GM21515 (cell line): ENCODE measurements at regions not wholly inside any gene's neighbourhood (a gene's known extent, or its start where the extent isn't known, plus 50 kb on each side); places are given as distances from the start of the nearest gene placed in this dataset.
"Not testable (repeated sequence)": the region's sequence is repeated elsewhere in the genome, so short reads cannot be mapped to it uniquely, and the experiment has no call there.

Source experiments
- ATAC-seq: cut with Tn5 transposase; IDR thresholded peaks from one replicate; pipeline ENCODE4 v1.9.1; 2021; ENCODE audit not compliant: unreplicated experiment

- ATAC-seq, result no peak
Measured at GRCh38 chr2:103364177-103364576, 602.3 kb downstream of the TMEM182 start.

- ATAC-seq, result no peak
Measured at GRCh38 chr2:103365071-103365470, 603.2 kb downstream of the TMEM182 start.

DNA sequence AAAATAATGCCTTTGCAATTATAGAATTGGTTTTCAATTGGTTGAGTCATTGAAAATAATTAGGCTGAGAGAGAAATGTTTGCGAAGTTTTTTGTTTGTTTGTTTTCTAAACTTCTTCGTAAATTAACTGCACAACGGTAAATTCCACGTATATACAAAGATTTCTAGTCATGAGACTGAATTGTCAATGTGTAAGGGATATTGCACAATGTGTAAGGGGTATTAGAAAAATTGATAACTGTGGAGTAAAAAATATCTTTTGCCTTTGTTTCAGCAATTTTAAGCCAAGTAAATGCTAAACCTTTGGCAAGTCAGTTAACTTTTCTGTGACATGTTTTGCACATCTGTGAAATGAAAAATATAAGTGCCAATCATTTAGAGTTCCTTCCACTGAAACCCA is 606.0 kb downstream of the TMEM182 start:
- ATAC-seq, result no peak

GRCh38 chr2:103383541-103383940 is 621.7 kb downstream of the TMEM182 start:
- ATAC-seq, result no peak

- no peak for ATAC-seq
Measured at GRCh38 chr2:103386872-103387271, 625.0 kb downstream of the TMEM182 start.

DNA sequence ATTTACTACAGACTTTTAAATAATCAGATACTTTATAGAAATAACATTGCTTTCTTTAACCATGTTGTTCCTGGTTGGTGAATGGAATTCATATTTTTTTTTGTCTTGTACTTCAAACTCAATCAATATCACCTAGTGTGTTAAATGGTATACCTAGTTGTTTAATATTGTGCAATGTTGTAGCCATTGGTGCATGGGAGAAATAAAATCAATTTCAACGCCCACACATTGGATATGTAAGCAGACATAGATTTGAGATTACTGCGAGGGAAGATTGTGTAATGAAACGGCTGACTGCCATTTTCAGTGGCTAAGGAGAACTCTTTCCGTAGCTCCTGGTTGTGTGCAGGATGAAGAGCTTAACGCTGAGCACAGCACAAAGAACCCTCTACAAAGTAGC is 626.1 kb downstream of the TMEM182 start:
- no peak for ATAC-seq

DNA sequence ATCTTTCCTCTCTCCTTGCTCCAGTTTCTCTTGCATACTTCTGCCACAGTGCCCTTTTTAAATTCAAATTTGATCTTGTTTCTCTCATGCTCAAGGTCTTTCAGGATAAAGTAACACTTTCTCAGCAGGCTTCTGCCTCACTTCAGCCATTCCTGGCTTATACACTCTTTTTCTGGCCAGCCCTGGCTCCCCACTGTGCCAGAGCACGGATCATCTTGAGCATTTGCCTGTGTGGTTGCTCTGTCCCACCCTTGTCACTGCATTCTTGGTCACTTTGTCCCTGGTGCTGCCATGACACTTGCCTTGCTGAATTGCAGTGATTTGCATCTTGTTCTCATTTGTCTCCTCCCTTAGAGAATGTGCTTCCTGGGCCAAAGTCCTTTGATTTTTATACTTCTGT is 634.3 kb downstream of the TMEM182 start:
- ATAC-seq, result no peak

DNA sequence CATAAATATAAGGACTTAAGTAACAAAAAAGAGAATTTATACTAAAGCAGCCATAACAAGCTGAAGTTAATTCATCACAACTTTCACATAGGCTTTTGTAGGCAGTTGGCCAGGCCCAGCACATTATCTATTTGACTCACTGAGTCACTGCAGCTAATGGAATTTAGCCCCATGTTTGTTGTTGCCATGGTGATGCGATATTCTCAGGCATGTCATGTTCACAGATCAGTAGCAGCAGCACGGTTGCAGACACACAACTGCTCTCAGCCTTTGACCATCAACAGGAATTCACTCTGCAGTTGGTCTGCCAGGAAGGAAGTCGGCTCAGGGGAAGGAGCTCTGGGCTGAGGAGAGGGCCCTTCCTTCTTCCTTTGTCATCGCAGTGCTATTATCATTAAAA is 639.8 kb downstream of the TMEM182 start:
- ATAC-seq, result no peak

DNA sequence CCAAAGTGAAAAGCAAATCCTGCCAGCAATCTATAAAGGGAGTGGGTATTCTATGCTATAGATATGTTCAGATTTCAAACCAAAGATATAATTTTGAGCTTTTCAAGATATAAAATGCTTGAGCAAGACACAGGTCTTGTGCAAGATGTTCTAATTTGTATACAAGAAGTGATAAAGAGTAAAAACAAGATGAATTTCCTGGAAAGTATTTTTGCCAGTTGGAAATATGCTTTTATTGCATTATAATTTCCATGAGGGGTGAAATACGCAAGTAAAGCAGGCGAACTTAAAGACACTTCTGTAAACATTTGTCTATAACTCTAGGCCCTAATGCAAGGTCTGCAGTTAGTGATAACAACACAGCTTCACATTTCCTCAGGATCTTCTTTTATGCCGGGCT is 640.5 kb downstream of the TMEM182 start:
- no peak for ATAC-seq

GRCh38 chr2:103402944-103403343 is 641.1 kb downstream of the TMEM182 start:
- no peak for ATAC-seq

DNA sequence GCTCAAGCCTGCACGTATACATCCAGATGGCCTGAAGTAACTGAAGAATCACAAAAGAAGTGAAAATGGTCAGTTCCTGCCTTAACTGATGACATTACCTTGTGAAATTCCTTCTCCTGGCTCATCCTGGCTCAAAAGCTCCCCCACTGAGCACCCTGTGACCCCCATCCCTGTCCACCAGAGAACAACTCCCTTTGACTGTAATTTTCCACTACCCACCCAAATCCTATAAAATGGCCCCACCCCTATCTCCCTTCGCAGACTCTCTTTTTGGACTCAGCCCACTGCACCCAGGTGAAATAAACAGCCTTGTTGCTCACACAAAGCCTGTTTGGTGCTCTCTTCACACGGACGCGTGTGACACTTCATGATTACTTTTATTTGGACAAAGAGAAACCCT is 641.6 kb downstream of the TMEM182 start:
- not testable (repeated sequence) for ATAC-seq

DNA sequence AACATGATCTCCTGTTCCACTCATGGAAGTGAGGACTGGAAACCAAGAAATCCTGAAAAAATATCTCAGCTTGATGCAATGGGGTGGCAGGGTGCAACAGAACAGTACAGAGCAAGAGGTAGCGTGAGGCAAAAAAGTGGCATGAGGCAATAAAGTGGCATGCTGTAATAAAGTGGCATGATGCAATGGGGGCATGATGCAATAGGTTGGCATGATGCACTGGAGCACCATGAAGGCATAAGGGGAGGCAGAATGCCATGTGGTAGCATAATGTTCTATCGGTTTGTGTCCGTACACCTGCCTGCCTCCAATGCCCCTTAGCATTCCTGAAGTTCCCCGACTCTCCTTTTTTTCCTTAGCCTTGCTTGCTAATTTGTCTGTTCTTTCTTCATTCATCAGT is 648.4 kb downstream of the TMEM182 start:
- no peak for ATAC-seq

DNA sequence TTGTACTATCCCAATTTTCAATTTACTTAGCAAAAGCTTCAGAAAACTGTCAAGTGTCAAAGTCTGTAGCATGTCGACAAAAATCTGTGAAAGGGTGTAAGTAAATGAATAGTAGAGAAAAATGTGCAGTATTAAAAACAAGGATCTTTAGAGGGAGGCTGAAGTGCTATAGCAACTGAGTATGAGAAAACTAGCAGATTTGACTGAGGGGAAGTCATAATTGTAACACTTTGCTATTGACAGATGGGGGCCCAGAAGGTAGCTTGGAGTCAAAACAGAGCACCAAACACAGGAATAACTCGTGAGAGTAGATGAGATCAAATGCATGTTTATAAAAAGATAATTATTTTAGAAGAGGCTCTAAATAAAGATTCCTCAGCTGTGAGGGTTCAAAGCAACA is 657.7 kb downstream of the TMEM182 start:
- ATAC-seq, result no peak

- ATAC-seq, result no peak
Measured at GRCh38 chr2:103423100-103423499, 661.3 kb downstream of the TMEM182 start.

DNA sequence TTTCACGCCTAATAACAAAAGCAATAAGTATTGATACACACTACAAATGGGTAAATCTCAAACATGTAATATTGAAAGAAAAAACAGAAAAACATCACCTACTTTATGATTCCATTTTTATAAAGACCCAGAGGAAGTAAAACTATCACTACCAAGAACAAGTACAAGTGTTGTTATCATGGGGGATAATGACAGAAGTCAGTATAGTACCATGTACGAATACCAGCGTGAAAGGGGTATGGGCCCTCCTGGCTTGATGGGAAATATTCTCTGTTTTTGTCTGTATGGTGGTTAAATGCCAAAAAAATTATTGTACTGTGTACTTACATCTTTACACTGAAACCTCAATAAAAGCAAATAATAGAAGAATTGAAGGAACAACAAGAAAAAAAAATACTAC is 665.7 kb downstream of the TMEM182 start:
- ATAC-seq, result no peak

GRCh38 chr2:103430191-103430590 is 668.4 kb downstream of the TMEM182 start:
- no peak for ATAC-seq

DNA sequence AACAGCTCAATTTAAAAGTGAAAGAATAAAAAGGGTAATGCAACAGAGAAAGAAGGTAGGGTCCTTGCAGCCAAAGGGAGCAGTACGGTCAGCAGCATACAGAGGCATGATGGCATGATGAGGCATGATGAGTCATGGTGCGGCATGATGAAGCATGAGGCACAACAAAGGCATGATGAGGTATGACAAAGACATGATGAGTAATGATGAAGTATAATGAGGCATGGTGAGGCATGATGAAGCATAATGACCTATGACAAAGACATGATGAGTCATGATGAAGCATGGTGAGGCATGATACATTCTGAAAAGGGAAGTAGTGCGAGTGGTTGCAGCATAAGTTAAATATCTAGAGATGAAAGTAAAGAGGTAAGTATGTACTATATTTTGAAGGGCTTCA is 673.2 kb downstream of the TMEM182 start:
- no peak for ATAC-seq

DNA sequence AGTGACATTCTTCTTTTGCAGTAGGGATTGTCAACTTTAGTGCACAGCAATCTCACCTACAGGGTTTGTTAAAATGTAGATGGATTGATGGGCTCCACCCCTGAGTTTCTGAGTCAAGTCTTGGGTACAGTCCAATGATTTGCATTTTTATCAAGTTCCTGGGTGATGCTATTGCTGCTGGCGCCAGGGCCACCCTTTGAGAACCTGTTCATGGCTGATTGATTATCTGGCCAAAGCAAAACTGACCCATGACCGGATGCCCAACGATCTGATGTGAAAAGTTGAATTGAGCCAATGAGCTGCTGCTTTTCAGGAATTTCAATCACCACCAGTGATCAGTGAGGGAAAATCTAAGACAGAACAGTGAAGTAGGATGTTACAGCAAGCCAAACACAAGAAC is 675.3 kb downstream of the TMEM182 start:
- no peak for ATAC-seq

DNA sequence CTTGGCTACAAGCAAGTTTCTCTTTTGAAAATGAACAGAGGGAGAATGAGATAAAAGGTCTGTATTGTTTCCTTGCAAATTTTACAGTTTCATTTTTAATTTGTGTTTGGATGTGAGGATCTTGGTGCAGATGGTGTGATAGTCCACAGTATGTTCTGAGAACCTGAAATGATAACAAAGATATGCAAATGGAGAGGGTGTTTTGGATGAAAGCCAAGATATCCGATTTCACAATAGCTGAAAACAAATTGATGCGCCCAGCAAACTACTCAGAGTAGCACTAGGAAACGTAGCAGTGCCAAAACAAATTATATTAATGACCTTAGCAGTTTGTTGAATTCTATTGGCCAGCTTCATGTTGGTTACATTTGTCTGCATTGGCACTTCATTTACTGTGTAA is 683.5 kb downstream of the TMEM182 start:
- no peak for ATAC-seq

GRCh38 chr2:103448495-103448894 is 686.7 kb downstream of the TMEM182 start:
- no peak for ATAC-seq

- no peak for ATAC-seq
Measured at GRCh38 chr2:103451283-103451682, 689.5 kb downstream of the TMEM182 start.

DNA sequence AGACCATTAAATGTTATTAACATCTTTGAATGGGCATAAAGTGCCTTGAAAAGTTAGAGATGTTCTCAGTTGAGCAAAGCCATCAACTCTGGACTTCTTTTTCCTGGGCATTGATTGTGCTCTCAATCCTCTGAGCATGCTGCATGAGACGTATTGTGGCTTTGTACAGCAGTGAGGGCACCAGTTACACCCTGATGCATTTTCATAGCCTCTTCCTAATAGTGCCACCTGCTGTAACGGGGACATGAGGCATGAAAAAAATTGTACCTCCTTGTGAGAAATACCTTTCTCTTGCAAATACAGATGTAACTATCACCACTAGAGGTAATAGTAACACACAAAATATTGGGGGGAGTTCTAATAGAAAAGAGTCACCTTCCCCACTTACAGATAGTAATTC is 697.5 kb downstream of the TMEM182 start:
- ATAC-seq, result no peak

GRCh38 chr2:103462101-103462500 is 700.3 kb downstream of the TMEM182 start:
- ATAC-seq, result no peak

GRCh38 chr2:103462712-103463111 is 700.9 kb downstream of the TMEM182 start:
- no peak for ATAC-seq
